Right forelimb (tissue), 1 donor: ENCODE measurements at regions not wholly inside any gene's neighbourhood (a gene's known extent, or its start where the extent isn't known, plus 50 kb on each side); places are given as distances from the start of the nearest gene placed in this dataset.

Source experiments
- DNase-seq: peaks from one replicate; pipeline ENCODE4 v3.0.0-alpha.2; 2018

DNA sequence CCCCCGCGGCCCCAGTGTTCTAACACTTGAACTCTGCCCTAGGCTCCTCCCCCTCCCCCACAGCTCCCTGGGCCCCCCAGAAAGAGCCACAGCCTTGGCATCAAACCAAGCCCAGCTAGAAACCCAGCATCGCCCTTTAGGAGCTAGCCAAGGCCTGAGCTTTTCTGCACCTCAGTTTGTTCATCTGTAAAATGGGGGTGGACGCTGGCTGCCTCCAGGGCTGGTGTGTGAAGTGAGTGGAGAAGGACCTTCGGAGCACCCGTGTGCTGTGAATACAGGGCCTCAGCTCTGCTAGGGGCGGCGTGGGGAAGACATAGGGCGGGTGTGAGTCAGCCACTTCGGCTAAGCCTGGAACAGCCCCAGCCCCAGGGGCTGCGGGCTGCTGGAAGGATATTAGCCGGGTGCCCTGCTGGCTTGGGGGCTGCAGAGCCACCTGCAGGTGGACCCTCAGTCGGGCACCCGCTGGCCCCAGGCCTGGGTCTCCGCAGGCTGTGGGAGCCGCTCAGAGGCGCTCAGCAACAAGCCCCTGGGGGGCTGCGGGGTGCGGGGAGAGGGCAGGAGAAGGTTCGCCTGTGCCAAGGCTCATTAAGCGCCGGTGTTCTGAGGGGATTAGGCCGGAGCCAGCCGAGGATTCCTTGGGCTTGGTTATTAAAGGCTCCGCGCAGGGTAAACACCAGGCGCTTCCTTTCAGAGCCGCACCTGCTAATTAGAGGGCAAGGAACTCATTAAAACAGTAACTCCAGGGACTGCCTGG, 217.0 kb upstream of the CIBAR2 start:
- no peak for DNase-seq

DNA sequence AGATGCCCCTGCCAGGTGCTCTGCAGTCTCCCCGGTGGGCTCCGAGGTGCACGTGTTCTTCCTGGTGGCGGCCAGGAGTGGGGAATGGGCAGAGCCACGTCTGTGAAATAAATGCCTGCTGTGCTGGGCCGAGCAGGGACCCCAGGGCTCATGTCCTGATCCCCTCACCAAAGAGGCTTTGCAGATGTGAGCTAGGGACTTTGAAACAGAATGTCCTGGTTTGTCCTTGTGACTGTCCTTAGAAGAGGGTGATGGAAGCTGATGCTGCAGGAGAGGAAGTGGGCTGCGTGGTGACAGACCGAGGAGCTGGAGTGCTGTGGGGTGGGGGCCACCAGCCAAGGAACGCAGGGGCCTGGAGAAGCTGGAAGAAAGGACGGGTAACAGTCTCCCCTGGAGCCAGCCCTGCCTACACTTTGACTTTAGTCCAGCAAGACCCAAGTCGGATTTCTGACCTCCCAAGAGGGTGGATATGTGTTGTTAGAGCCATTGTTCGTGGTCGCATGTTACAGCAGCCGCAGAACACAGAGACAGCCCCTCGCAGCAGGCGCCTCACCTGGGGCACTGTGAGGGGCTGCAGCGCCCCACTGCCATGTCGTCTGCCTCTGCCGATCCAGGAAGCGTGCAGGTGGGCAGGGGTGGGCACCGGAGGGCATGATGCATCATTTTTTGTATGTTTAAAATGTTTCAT, 217.9 kb upstream of the CIBAR2 start:
- DNase-seq: no peak

DNA sequence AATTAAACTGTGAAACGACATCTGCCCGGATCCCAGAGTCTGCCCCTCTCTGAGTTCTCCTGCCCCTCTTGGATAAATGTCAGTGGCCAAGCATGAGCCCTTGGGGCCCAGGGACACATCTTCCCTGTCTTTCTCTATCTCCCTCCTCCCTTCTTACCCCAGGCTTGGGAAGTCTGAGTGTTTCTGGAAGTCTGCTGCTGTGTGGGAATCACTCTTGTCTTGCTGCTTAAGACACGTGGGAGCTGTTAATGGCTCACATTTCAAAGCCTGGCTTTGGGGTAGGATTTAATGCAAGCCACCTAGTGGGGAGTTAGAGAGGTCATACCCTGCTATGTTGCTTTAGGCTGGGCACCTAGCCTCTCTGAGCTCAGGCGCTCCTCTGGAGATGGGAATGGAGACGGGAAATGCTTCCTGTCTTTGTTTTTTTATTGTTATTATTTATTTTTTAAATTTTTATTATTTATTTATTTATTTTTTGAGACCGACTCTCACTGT, 218.5 kb upstream of the CIBAR2 start:
- no peak for DNase-seq

DNA sequence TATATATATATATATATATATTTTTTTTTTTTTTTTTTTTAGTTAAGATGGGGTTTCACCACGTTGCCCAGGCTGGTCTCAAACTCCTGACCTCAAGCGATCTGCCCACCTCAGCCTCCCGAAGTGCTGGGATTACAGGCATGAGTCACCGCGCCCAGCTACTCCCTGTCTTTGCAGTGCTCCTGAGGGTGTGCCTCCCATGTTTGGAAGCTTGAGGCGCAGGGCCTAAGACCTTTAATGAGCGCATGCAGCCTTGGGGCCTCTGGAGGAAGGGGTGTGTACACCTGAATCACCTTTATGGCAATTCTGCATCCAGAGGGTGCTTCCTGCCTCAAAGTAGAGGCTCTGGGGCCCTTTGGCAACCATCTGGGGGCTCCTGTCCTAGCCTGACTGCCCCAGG, 219.4 kb upstream of the CIBAR2 start:
- DNase-seq: no peak

DNA sequence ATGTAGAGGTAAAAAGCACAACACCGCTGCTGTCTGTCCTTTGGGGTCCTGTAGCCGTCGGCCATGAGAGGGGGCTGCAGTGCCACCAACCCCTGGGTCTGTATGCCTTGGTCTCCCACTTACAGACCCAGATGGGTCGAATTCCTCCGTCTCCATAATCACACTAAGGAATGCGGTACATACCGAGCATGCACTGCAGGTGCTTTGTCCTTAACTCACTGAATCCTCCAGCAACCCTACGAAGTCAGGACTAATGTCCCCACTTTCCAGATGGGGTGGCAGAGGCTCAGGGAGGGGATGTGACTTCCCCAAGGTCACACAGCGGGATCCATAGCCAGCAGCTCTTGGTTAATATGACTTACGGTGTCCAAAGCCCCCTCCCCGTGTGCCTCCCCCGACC, 219.9 kb upstream of the CIBAR2 start:
- no peak for DNase-seq

DNA sequence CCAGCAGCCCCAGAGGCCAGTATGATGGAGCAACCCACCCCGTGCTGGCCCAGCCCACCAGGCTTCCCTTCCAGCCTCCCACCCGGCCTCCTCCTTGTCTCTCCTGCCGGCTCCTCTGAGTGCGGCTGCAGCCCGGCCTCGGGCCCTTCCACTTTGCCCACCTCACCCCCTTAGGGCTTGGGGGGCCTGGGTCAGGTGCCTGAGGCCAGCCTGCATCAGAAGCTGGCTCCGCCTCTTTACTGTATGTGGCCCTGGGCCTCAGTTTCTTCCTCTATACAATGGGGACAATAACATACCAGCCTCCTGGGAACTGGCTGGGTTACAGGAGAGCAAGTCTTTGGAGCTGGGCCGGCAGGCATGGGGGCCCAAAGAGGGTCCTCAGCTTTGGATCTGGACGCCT, 221.1 kb upstream of the CIBAR2 start:
- DNase-seq: no peak

DNA sequence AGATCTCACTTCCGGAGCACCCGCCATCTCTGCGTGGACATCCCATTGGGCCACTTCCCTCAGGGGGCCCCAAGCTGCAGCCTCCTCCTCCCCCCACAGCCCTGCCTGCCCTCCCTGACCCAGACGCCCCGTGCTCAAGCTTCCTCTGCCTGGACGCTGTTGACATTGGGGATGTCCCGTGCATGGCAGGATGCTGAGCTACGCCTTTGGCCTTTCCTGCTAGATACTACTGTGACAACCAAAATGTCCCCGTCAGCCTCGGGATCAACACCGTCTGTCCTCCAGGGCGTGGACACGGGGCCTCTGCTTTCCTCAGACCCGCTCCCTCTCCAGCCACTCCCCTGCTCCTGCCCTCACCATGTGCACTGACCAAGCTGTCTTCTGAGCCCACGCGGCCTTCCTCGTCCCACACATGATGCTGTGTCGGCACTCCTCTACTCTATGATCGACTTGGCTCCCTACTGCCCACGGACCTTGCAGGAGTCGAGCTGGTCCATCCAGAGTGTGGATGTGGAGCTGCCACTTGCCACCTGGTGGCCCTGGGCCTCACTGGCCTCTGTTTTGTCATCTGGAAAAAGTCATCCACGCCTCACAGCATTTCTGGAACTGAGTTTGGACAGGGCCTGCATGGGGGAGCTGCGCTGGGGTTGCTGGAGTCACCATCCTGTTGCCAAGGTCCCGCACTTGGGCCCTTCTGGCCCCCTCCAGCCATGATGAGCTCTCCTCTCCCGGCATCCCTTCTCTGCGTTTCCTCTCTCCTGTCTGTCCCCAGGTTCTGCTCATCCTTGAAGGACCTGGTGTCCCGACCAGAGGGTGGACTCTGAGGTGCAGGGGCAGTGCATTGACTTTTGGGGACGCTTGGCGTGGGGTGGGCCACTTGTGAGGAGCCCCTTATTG, 221.7 kb upstream of the CIBAR2 start:
- DNase-seq: no peak

DNA sequence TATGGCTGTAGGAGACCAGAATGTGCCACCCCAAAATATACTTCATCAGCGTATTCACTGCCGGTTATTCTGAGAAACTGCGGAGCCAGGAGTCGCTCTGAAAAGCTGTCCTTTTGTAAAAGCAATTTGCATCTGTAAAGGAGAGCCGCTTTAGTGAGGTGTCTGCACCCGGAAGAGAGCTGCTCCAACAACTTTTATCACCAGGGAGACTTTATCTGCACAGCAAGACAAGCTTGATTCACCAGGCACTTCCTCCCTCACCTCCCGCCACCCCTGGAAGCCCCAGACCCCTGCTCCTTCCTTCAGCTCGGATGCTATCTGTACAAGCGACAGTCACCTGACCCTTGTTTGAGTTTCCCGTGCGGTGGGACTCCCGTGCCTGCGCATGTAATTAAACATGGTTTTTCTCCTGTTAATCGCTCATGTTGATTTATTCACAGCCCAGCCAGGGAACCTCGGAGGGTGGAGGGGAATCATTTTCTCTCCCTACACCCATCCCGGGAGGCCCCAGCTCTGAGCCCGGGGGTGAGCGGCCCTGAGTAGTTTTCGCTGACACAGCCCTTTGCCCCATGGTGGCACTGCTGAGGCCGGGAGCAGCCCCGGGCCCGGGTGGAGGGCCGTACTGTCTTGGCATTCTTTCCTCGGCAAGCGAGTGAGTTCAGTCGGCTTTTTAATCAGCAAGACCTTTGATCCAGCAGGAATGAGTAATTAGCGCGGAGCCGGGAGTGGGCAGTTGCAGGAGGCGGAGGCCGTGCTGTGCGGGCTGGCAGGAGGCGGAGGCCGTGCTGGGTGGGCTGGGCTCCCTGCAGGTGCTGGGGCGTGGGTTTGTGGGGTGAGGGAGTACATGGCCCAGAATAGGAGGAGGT, 222.7 kb upstream of the CIBAR2 start:
- DNase-seq: no peak

DNA sequence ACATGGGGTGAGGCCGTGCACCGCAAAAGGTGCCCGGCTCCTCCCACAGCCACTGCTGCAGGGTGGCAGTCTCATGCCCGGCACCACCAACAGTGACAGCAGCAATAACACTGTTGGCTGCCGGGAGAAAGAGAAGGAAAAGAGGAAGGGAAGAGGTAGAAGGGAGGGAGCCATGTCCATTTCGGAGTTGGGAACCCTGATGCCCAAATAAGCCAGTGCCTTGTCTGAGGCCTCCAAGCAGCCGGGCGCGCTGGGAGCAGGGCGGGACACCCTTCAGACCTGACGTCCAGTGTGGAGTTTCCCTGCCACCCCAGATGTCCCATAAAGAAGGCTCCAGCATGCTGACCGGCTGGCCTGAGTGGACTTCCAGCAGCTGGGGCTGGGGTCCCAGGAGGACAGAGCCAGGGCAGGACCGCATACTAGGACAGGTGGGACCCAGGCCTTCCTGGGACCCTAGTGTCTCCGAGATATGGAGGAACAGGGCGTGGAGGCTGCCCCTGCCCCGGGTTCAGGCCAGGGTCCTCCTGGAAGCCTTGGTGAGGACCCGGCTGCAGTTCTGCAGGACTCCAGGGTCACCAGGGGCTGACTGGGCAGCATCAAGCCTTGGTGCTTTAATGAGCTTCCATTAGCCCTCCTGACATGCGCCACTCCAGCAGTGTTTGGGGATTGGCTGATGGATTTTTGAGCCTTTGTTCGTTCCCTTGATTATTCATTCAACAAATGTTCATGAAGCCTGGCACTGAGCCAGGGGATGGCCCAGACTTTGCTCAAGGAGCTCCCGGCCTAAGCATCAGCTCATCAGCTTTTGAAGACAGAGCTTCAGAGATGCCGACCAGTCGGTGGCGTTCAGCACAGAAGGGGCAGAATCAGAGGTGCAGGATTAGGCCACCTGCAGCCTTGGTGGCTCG, 223.6 kb upstream of the CIBAR2 start:
- no peak for DNase-seq

DNA sequence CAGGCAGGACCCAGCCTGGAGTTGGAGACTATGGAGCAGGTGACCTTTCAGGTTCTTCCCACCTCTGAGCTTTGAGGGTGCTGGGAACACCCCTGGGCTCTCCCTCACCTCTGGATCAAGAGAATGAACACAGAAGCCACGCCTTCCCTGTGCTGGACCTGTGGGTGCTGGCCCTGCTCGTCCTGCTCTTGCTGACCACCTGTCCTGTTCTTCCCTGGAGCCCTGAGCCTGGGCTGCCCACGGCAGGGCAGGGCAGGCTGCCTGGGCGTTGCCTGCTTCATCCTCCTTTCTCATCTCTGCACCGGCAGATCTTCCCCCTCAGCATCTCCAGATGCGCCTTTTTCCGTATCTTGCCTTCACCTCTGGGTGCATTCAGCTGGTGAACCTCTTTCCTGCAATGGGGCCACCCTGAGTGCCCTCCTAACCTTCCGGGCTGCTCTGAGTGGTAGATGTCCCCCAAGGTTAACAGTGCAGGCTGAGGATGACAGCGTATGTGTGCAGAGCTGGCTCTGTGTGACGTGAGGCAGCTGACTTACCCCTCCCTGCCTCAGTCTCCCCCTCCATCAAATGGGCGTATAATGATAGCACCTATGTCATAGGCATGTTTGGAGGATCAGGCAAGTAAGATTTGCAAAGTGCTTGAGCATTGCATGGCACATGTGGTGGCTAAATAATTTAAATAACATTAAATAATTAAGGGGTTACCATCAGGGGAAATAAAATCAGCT, 225.8 kb upstream of the CIBAR2 start:
- DNase-seq: no peak

DNA sequence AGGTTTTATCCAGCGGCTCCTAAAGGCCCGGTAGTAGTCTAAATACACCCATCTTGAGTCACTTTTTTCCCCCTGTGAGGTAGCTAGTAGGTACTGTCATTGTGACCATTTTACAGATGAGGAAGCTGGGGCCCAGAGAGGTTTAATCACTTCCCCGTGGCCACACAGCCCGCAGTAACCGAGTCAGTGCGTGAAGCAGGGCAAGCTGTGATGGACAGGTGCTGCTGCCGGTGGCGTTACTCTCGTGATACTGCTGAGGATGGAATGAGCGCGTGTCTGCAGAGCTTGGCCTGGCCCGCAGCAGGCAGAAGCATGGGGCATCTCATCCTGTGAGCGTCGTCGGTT, 226.3 kb upstream of the CIBAR2 start:
- no peak for DNase-seq

DNA sequence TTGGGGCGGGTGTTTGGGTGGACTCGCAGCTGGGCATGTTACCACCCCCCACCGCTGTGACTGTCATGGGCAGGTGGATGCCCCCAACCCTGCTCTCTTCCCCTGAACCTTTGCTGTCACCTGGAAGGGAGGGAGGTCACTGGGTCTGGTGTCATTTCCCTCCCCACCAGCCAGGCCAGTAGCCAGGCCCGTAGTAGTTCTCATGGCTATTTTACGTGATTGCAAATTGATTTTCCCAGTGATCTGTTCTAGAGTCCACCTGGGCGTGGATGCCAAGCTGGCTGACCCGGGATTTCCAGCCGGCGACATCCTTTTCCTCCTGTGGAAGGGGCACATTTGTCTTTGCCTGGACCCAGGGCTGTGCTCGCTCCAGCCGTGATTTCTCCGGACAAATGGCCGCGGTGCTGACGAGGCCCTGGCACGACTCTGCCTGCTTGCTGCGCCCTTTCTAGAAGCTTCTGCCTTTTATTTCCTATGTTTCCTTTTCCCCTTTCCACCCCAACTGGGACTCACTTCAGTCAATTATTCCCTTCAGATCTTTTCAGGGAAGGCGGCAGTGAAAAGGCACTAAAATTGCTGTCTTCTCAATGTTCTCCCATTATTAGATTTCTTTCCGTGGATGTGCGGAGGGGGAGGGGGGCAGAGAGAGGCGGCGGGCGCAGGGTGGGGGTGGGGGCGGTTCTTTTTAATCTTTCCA, 226.9 kb upstream of the CIBAR2 start:
- DNase-seq: no peak

DNA sequence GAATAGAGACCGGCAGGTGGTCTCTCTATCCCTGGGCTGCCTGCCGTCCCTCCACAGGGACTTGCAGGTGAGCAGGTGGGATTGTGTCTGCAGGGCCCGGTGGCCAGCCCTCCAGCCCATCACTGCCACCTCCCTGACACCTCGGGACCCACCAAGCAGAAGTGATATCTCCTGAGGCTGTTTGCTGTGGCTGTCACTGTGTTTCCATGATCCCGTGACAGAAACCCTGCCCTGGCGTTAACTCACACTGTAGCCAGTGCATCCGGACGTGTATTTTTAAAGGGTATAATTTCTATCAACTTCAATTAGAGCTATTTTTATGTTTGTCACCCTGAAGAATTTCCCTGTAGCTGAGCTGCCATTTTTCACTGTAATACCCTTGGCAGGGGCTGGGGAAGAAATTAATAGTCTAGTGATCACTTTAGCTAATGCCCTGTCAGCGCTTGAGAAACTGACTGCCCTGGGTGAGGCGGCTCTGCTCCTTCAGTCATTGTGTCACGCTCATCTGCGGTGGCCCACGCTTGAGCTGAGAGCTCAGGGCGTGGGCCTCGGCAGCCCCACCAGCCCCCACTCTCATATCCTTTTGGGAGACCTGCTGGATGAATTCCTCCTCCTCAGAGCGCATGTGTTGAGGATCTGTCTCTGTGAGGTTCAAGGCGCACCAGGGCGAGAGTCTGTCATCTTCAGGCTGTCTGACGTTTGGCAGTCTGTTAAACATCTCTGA, 229.9 kb upstream of the CIBAR2 start:
- no peak for DNase-seq

DNA sequence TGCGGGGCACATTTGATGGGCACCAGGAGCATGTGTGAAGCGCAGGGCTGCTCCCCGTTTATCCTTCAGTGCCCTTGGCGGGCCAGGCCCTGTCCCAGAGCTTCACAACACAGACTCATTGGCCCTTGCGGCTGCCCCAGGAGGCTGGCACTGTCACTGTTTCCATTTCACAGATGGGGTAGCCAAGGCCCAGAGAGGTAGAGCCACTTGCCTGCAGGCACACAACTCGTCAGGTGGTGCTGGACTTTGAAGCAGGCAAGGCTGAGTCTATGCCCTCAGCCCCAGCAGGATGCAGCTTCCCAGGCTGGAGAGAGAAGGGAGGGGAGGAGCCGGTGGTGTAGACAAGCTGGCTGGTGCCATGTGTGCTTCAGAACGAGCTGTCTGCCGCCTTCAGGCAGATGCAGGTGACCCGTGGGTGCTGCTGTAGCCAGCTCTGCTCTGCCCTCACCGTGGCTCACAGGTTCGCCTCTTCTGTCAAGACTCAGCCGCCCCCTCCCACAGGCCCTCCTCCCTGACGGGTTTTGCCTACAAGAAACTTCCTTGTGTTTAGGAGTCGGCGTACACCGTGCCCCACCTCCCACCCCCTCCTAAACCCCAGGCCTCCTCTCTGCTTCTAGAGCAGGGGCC, 232.3 kb upstream of the CIBAR2 start:
- no peak for DNase-seq

DNA sequence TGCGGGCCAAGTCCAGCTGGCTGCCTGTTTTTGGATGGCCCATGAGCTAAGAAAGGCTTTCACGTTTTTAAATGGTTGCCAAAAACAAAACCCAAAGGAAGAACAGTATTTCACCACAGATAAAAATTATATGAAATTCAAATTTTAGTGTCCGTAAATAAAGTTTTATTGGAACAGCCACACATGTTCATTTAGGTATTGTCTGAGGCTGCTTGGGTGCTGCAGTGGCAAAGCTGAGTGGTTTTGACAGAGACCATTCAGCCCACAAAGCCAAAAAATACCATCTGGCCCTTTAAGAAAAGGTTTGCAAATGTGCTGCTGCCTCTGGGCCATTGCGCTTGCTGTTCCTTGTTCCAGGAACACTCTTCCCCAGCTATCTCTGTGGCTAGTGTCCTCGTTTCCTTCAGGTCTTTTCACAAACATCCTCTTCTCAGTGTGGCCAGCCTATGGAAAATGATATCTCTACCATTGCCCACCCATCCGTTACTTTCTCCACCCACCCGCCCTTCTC, 232.9 kb upstream of the CIBAR2 start:
- no peak for DNase-seq

DNA sequence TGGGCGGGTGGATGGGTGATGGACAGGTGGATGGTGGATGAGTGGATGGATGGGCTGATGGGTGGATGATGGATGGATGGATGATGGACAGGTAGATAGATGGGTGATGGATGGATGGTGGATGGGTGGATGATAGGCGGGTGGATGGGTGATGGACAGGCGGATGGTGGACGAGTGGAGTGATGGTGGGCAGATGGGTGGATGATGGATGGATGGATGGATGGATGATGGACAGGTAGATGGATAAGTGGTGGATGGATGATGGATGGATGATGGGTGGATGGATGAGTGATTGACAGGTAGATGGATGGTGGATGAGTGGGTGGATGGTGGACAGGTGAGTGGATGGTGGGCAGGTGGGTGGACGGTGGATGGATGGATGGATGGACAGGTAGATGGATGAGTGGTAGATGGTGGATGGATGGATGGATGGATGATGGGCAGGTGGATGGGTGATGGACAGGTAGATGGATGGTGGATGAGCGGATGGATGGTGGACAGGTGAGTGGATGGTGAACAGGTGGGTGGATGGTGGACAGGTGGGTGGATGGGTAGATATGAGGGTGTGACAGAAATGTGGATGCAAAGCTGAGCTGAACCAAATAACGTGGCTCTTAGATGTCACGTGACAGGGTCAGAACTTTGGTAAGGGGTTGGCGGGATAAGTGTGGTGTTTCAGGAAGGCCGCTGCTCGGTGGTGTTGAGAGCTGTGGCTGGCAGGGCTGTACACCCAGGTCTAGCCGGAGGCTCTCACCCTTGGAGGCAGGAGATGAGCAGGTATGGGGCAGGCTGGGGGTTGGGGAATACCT, 234.3 kb upstream of the CIBAR2 start:
- DNase-seq: no peak

DNA sequence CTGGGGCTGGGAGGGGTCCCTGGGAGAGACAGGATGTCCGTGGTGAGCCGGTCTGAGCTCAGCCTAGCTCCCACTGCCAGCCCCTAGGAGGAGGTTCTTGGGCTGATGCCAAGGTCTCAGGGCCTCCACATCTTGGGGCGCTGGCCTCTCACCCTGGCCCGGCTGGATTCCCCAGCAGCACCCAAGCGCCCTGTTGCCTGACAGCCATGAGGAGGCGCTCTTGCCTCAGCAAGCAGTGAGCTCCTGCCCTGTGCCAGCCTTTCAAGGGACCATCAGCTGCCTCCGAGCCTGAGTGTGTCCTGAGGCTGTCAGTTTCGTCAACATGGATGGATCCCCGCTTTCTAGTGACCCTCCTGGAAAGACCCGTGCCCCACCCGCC, 234.9 kb upstream of the CIBAR2 start:
- DNase-seq: no peak
